K562 (cell line): ENCODE measurements at regions not wholly inside any gene's neighbourhood (a gene's known extent, or its start where the extent isn't known, plus 50 kb on each side); places are given as distances from the start of the nearest gene placed in this dataset.

Experiments used
- ATAC-seq: fragments of 200-7000 bp; cut with Tn5 transposase; 3 replicates; pipeline ENCODE4 v1.9.1; 2020; ENCODE audit warnings: moderate library complexity
- BruUV-seq: library from RNA; stranded (reverse); fragments of 400-500 nt; replicated peaks from 2 replicates; lab custom pipeline; 2021; lab: Mats Ljungman, UMichigan
- CTCF ChIA-PET: fragments of 300-600 bp; formaldehyde crosslinking; extraction: SDS; loops from one replicate; lab custom pipeline; 2021; ENCODE audit warnings: low intra/inter-chr PET ratio; lab: Yijun Ruan, JAX
- POLR2A ChIA-PET: fragments of 300-600, 350-650 bp; sonication (Branson Sonifier 250); formaldehyde crosslinking; extraction: SDS; loops from one replicate; lab custom pipeline; 2021; ENCODE audit warnings: antibody characterized with exemption, inconsistent platforms; lab: Yijun Ruan, JAX
- DNase-seq, 4 experiments: peaks; one replicate each; pipeline versions ENCODE4 v3.0.0 to v3.0.0-alpha.2; 2011 to 2018; ENCODE audit warnings: low spot score in 3 of 4, mixed read lengths in 3 of 4; ENCODE audit errors: extremely low read depth in 1 of 4
- FAIRE-seq: peaks from 2 replicates; lab custom pipeline; 2011; peaks lifted over from hg19 to GRCh38; lab: Jason Lieb, UNC
- H2AFZ ChIP-seq: 2 replicates; pipeline ENCODE4 v1.6.0; 2011; ENCODE audit warnings: low read depth, low read length, control low read depth, inconsistent platforms
- H3K27ac ChIP-seq: fragments of 200-600 bp; 3 replicates; pipeline ENCODE4 v1.8.0; 2011; ENCODE audit warnings: low read depth, mild to moderate bottlenecking, control low read depth, inconsistent platforms, low read length, moderate library complexity, mixed read lengths; ENCODE audit errors: extremely low read depth
- H3K27me3 ChIP-seq, 2 experiments: fragments of 300-600 bp in 1 of 2; 2 replicates in 1 of 2; 3 replicates in 1 of 2; pipeline versions ENCODE4 v1.6.0 to v1.8.0; 2011; ENCODE audit warnings: inconsistent platforms in 2 of 2, low read length in 2 of 2, mild to moderate bottlenecking in 1 of 2, mixed read lengths in 1 of 2, moderate library complexity in 1 of 2; ENCODE audit not compliant: control insufficient read depth in 2 of 2, insufficient read depth in 2 of 2
- H3K36me3 ChIP-seq: fragments of 300-600 bp; 3 replicates; pipeline ENCODE4 v1.8.0; 2011; ENCODE audit warnings: mild to moderate bottlenecking, low read length, inconsistent platforms; ENCODE audit not compliant: control insufficient read depth, insufficient read depth
- H3K4me1 ChIP-seq, 2 experiments: fragments of 200-600 bp in 1 of 2; replicated peaks in 1 of 2; 2 replicates in 1 of 2; 3 replicates in 1 of 2; pipeline versions ENCODE4 v1.5.1 to v1.8.0; 2011; ENCODE audit warnings: inconsistent platforms in 2 of 2, low read length in 2 of 2, mild to moderate bottlenecking in 1 of 2, mixed read lengths in 1 of 2, moderate library complexity in 1 of 2; ENCODE audit not compliant: control insufficient read depth in 2 of 2, insufficient read depth in 2 of 2
- H3K4me2 ChIP-seq: 2 replicates; pipeline ENCODE4 v1.6.1; 2011; ENCODE audit warnings: low read length, control low read depth, inconsistent platforms, mixed read lengths; ENCODE audit not compliant: insufficient read depth
- H3K4me3 ChIP-seq: fragments of 200-600 bp; sonication (generic), shearing (Covaris generic); 2 replicates; pipeline ENCODE4 v1.5.1; 2016; ENCODE audit warnings: control low read depth, inconsistent platforms
- H3K79me2 ChIP-seq: fragments of 200-600 bp; 3 replicates; pipeline ENCODE4 v1.8.0; 2011; ENCODE audit warnings: low read length, inconsistent platforms; ENCODE audit not compliant: control insufficient read depth, insufficient read depth
- H3K9ac ChIP-seq, 2 experiments: 2 replicates each; pipeline versions ENCODE4 v1.6.0 to v1.6.1; 2011; ENCODE audit warnings: low read depth in 2 of 2, low read length in 2 of 2, control low read depth in 1 of 2, inconsistent platforms in 1 of 2, mild to moderate bottlenecking in 1 of 2, mixed read lengths in 1 of 2; ENCODE audit not compliant: insufficient read depth in 1 of 2
- H3K9me1 ChIP-seq: one replicate; pipeline ENCODE4 v1.6.0; 2011; ENCODE audit warnings: inconsistent platforms, mild to moderate bottlenecking, low read length, moderate library complexity; ENCODE audit not compliant: control insufficient read depth, insufficient read depth
- H3K9me3 ChIP-seq: replicated peaks from 2 replicates; pipeline ENCODE4 v1.5.1; 2011; ENCODE audit warnings: low read depth, low read length, inconsistent platforms; ENCODE audit not compliant: control insufficient read depth, insufficient read depth
- H4K20me1 ChIP-seq: replicated peaks from 2 replicates; pipeline ENCODE4 v1.6.1; 2011; ENCODE audit warnings: low read length, inconsistent platforms, mixed read lengths; ENCODE audit not compliant: control insufficient read depth, insufficient read depth
- NONO ChIP-seq, 2 experiments: fragments of 200-400 bp in 1 of 2; fragments of 450-650 bp in 1 of 2; formaldehyde crosslinking in 1 of 2; IDR thresholded peaks; 2 replicates each; pipeline ENCODE4 v1.6.1; 2017; ENCODE audit warnings: low read depth in 2 of 2, mild to moderate bottlenecking in 2 of 2, moderate library complexity in 2 of 2, low read length in 1 of 2
- SUPT5H ChIP-seq: fragments of 450-650 bp; IDR thresholded peaks from 2 replicates; pipeline ENCODE4 v1.6.1; 2016
- ZNF282 ChIP-seq: sonication (generic); formaldehyde crosslinking; IDR thresholded peaks from 2 replicates; pipeline ENCODE4 v1.8.1; 2023; ENCODE audit warnings: missing genetic modification reagents
- WGBS: fragments of 100-300 bp; shearing (Covaris generic); methylation state at CpG from one replicate; pipeline ENCODE4 v1.1.6; 2016; ENCODE audit warnings: low coverage, mixed read lengths; ENCODE audit not compliant: insufficient coverage; ENCODE audit errors: missing lambda C conversion rate; 5-methylcytosine and 5-hydroxymethylcytosine counted together
- in situ Hi-C: fragments of 300-500 bp; cut with MboI; formaldehyde crosslinking; loops from 4 replicates; pipeline ENCODE4 v1.15.0; 2018; ENCODE audit warnings: inconsistent platforms, mixed read lengths
- intact Hi-C: fragments of 100-400 bp; cut with micrococcal nuclease; formaldehyde crosslinking; loops from 2 replicates; pipeline ENCODE4 v1.14.2; 2022
- TF ChIP-seq, protein P1 (sequence below): sonication (generic); formaldehyde crosslinking; IDR thresholded peaks from 2 replicates; pipeline ENCODE4 v1.8.1; 2023; ENCODE audit warnings: missing genetic modification reagents, mild to moderate bottlenecking, borderline replicate concordance

- Histone ChIP-seq H3K27me3 (peaks cover 0 to 21% of the 10 kb centered on the region in 2 experiments; a peak in 2 of 5 replicates), H3K27ac (no peak overlapping the region), H3K9me1 (no peaks in the 10 kb centered on the region), H3K4me2 (no peak overlapping the region), H3K79me2 (no peaks in the 10 kb centered on the region), H3K9me3 (no peaks in the 10 kb centered on the region), H3K9ac (no peak overlapping the region), H3K36me3 (no peaks in the 10 kb centered on the region), H3K4me3 (no peak overlapping the region), H3K4me1 (no peaks in the 10 kb centered on the region), H2AFZ (no peak overlapping the region), H4K20me1 (no peaks in the 10 kb centered on the region; the same call in 1 of the 2 replicates)
- TF ChIP-seq, protein P1, sequence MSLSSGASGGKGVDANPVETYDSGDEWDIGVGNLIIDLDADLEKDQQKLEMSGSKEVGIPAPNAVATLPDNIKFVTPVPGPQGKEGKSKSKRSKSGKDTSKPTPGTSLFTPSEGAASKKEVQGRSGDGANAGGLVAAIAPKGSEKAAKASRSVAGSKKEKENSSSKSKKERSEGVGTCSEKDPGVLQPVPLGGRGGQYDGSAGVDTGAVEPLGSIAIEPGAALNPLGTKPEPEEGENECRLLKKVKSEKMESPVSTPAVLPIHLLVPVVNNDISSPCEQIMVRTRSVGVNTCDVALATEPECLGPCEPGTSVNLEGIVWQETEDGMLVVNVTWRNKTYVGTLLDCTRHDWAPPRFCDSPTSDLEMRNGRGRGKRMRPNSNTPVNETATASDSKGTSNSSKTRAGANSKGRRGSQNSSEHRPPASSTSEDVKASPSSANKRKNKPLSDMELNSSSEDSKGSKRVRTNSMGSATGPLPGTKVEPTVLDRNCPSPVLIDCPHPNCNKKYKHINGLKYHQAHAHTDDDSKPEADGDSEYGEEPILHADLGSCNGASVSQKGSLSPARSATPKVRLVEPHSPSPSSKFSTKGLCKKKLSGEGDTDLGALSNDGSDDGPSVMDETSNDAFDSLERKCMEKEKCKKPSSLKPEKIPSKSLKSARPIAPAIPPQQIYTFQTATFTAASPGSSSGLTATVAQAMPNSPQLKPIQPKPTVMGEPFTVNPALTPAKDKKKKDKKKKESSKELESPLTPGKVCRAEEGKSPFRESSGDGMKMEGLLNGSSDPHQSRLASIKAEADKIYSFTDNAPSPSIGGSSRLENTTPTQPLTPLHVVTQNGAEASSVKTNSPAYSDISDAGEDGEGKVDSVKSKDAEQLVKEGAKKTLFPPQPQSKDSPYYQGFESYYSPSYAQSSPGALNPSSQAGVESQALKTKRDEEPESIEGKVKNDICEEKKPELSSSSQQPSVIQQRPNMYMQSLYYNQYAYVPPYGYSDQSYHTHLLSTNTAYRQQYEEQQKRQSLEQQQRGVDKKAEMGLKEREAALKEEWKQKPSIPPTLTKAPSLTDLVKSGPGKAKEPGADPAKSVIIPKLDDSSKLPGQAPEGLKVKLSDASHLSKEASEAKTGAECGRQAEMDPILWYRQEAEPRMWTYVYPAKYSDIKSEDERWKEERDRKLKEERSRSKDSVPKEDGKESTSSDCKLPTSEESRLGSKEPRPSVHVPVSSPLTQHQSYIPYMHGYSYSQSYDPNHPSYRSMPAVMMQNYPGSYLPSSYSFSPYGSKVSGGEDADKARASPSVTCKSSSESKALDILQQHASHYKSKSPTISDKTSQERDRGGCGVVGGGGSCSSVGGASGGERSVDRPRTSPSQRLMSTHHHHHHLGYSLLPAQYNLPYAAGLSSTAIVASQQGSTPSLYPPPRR (CRISPR knock-in tag) = no peak
- TF ChIP-seq NONO (IDR thresholded peaks at IDR 0.05; ENCODE audit: low read depth in 2 of 2, low read length in 1 of 2) (no peak), ZNF282 (CRISPR knock-in tag) (no peak), SUPT5H (no peak)
- ChIA-PET CTCF (no interaction called here), POLR2A (no interaction called here)
- ATAC-seq (no peak), DNase-seq (no peak), FAIRE-seq (no peak)
- intact Hi-C loops (no loop called here), in situ Hi-C loops (no loop called here)
- WGBS = 0% methylated on average over 2 of the region's 2 CpGs
- BruUV-seq = no TSS peak
Measured at GRCh38 chr2:234401426-234401825, 95.5 kb downstream of the ARL4C start.
